Right lobe of liver (tissue), 6 donors: ENCODE measurements at regions not wholly inside any gene's neighbourhood (a gene's known extent, or its start where the extent isn't known, plus 50 kb on each side); places are given as distances from the start of the nearest gene placed in this dataset.

Experiments
- ATAC-seq, 4 donors: fragments of 200-7000 bp; cut with Tn5 transposase; one replicate each; pipeline ENCODE4 v1.9.1; 2020; ENCODE audit warnings: mild to moderate bottlenecking in 4 of 4, moderate library complexity in 4 of 4
- DNase-seq, 3 donors: peaks; one replicate each; pipeline ENCODE4 v3.0.0-alpha.2; 2020
- H3K27ac ChIP-seq, 3 donors: fragments of 200-600 bp; one replicate each; pipeline ENCODE4 v1.8.0; 2022
- H3K27me3 ChIP-seq, 2 donors: fragments of 200-600 bp; one replicate each; pipeline ENCODE4 v1.8.0; 2022
- H3K36me3 ChIP-seq, 4 donors: fragments of 200-600 bp; sonication (generic) in 1 of 4; one replicate each; pipeline versions ENCODE4 v1.5.1 to v1.8.0; 2017 to 2022; ENCODE audit warnings: control low read depth in 1 of 4
- H3K4me1 ChIP-seq, 4 donors: fragments of 200-600 bp; sonication (generic) in 1 of 4; one replicate each; pipeline versions ENCODE4 v1.5.1 to v1.8.0; 2017 to 2022; ENCODE audit warnings: control low read depth in 1 of 4
- H3K4me3 ChIP-seq, 3 donors: fragments of 200-600 bp; one replicate each; pipeline ENCODE4 v1.8.0; 2022
- H3K9me3 ChIP-seq, 4 donors: fragments of 200-600 bp; sonication (generic) in 1 of 4; one replicate each; pipeline versions ENCODE4 v1.5.1 to v1.8.0; 2017 to 2022; ENCODE audit warnings: control low read depth in 1 of 4
- CTCF ChIP-seq, 4 donors: fragments of 200-600 bp in 3 of 4; fragments of 450-650 bp in 1 of 4; IDR thresholded peaks; one replicate each; pipeline versions ENCODE4 v1.5.1 to v1.8.0; 2016 to 2022; ENCODE audit warnings: antibody characterized with exemption in 4 of 4, mild to moderate bottlenecking in 2 of 4
- POLR2A ChIP-seq: fragments of 450-650 bp; IDR thresholded peaks from one replicate; pipeline ENCODE4 v1.6.1; 2017; ENCODE audit warnings: antibody characterized with exemption, mild to moderate bottlenecking
- WGBS: methylation state at CpG from one replicate; pipeline ENCODE4 v1.1.6; 2018; ENCODE audit warnings: low coverage, low lambda C conversion rate; ENCODE audit not compliant: insufficient coverage; ENCODE audit errors: missing lambda C conversion rate; 5-methylcytosine and 5-hydroxymethylcytosine counted together
- intact Hi-C, 2 donors: fragments of 100-400 bp; cut with DNase I; formaldehyde crosslinking; loops; one replicate each; pipeline versions ENCODE4 v1.11.2 to v1.14.1; 2022
- donor health status: DM: no; HTN: yes; CAD: no.
- donor health status: DM: no; HTN: no; CAD: no.
- donor health status: DM: no; HTN: no; CAD: no.
- donor health status: DM: no; HTN: yes; CAD: no.
- donor health status: DM: no; HTN: yes; CAD: no.

- no peak for TF ChIP-seq CTCF (IDR thresholded peaks at IDR 0.05)
- TF ChIP-seq POLR2A: no peak
- no peaks in the 10 kb centered on the region for H3K27me3 ChIP-seq
- intact Hi-C loops: no loop called here
- H3K27ac ChIP-seq: no peak overlapping the region
- DNase-seq: no peak
- H3K4me1 ChIP-seq: no peaks in the 10 kb centered on the region
- WGBS: 47% methylated on average over 3 of the region's 4 CpGs
- H3K36me3 ChIP-seq: no peaks in the 10 kb centered on the region
- H3K9me3 ChIP-seq: no peaks in the 10 kb centered on the region
- no peak overlapping the region for H3K4me3 ChIP-seq
- ATAC-seq: no peak
Measured at GRCh38 chr4:10889819-10890218, 205.3 kb upstream of the CLNK start.

- Histone ChIP-seq H3K4me3 (no peak overlapping the region), H3K27ac (no peak overlapping the region), H3K4me1 (no peaks in the 10 kb centered on the region), H3K9me3 (no peaks in the 10 kb centered on the region), H3K36me3 (no peaks in the 10 kb centered on the region), H3K27me3 (no peaks in the 10 kb centered on the region)
- TF ChIP-seq POLR2A (no peak), CTCF (IDR thresholded peaks at IDR 0.05) (no peak)
- no peak for DNase-seq
- intact Hi-C loops: no loop called here
- no peak for ATAC-seq
- WGBS: 46% methylated on average over 4 of the region's 4 CpGs
Measured at GRCh38 chr4:10879411-10880110, 195.0 kb upstream of the CLNK start.

GRCh38 chr4:10878861-10879260, 194.3 kb upstream of the CLNK start:
- H3K27ac ChIP-seq: no peak overlapping the region
- H3K4me3 ChIP-seq: no peak overlapping the region
- no peaks in the 10 kb centered on the region for H3K9me3 ChIP-seq
- ATAC-seq (no peak), DNase-seq (no peak)
- H3K36me3 ChIP-seq: no peaks in the 10 kb centered on the region
- no peak for TF ChIP-seq POLR2A
- TF ChIP-seq CTCF (IDR thresholded peaks at IDR 0.05): no peak
- no peaks in the 10 kb centered on the region for H3K27me3 ChIP-seq
- 52% methylated on average over 2 of the region's 2 CpGs for WGBS
- intact Hi-C loops: no loop called here
- H3K4me1 ChIP-seq: no peaks in the 10 kb centered on the region

GRCh38 chr4:10877076-10877475, 192.5 kb upstream of the CLNK start:
- TF ChIP-seq POLR2A (no peak), CTCF (IDR thresholded peaks at IDR 0.05) (no peak)
- no peaks in the 10 kb centered on the region for H3K36me3 ChIP-seq
- H3K4me1 ChIP-seq: no peaks in the 10 kb centered on the region
- no peak for DNase-seq
- no peak for ATAC-seq
- no peaks in the 10 kb centered on the region for H3K27me3 ChIP-seq
- H3K4me3 ChIP-seq: no peak overlapping the region
- no peaks in the 10 kb centered on the region for H3K9me3 ChIP-seq
- no peak overlapping the region for H3K27ac ChIP-seq
- intact Hi-C loops: no loop called here
